22Rv1 (cell line): ENCODE measurements at regions not wholly inside any gene's neighbourhood (a gene's known extent, or its start where the extent isn't known, plus 50 kb on each side); places are given as distances from the start of the nearest gene placed in this dataset.

Experiments used
- CTCF ChIP-seq: fragments of 450-650 bp; IDR thresholded peaks from 2 replicates; pipeline ENCODE4 v1.5.1; 2017; ENCODE audit warnings: mild to moderate bottlenecking
- ZFX ChIP-seq: fragments of 450-650 bp; IDR thresholded peaks from 2 replicates; pipeline ENCODE4 v1.6.1; 2017; ENCODE audit warnings: antibody characterized with exemption, borderline replicate concordance

GRCh38 chr11:11107076-11107723, 245.8 kb downstream of the CSNK2A3 start:
- TF ChIP-seq CTCF, result no peak
- no peak for TF ChIP-seq ZFX
